ENCODE measurements at regions not wholly inside any gene's neighbourhood (a gene's known extent, or its start where the extent isn't known, plus 50 kb on each side); places are given as distances from the start of the nearest gene placed in this dataset.

GRCh38 chr12:92987362-92987761 lies 58.3 kb upstream of the EEA1 start:
- H3K9me3 ChIP-seq = peaks cover 0 to 4% of the 10 kb centered on the region in 2 donors
- no peak for DNase-seq (ENCODE audit: low spot score in 2 of 2)
- no peak overlapping the region for H3K4me3 ChIP-seq
- H3K27me3 ChIP-seq = no peaks in the 10 kb centered on the region
- intact Hi-C loops (cut with DNase I; ENCODE audit: low total_unique reads) = no loop called here
- peaks cover 0 to 7% of the 10 kb centered on the region in 2 donors for H3K4me1 ChIP-seq
- no peaks in the 10 kb centered on the region for H3K36me3 ChIP-seq
- no peak for TF ChIP-seq POLR2AphosphoS5 (IDR thresholded peaks at IDR 0.05)
- TF ChIP-seq CTCF (IDR thresholded peaks at IDR 0.05) = peak; percentile 48 to 78 (median 73)
- no peak for TF ChIP-seq POLR2A (IDR thresholded peaks at IDR 0.05)
- peak overlapping the region; percentile 8 to 18 for H3K27ac ChIP-seq

- no peak for TF ChIP-seq POLR2AphosphoS5 (IDR thresholded peaks at IDR 0.05)
- TF ChIP-seq CTCF (IDR thresholded peaks at IDR 0.05) = no peak
- intact Hi-C loops (cut with DNase I; ENCODE audit: low total_unique reads) = no loop called here
- peak overlapping the region; percentile 8 to 18 for H3K27ac ChIP-seq
- DNase-seq (ENCODE audit: low spot score in 2 of 2) = no peak
- no peaks in the 10 kb centered on the region for H3K27me3 ChIP-seq
- H3K4me1 ChIP-seq = peaks cover 0 to 7% of the 10 kb centered on the region in 2 donors
- H3K9me3 ChIP-seq = peaks cover 0 to 4% of the 10 kb centered on the region in 2 donors
- H3K4me3 ChIP-seq = no peak overlapping the region
- no peaks in the 10 kb centered on the region for H3K36me3 ChIP-seq
Observed at GRCh38 chr12:92987846-92988621, 58.9 kb upstream of the EEA1 start.

GRCh38 chr12:92988622-92989130 lies 59.6 kb upstream of the EEA1 start:
- Histone ChIP-seq H3K27me3 (no peaks in the 10 kb centered on the region), H3K36me3 (no peaks in the 10 kb centered on the region), H3K4me3 (no peak overlapping the region), H3K27ac (no peak overlapping the region), H3K4me1 (peaks cover 0 to 7% of the 10 kb centered on the region in 2 donors), H3K9me3 (no peaks in the 10 kb centered on the region)
- TF ChIP-seq POLR2A (IDR thresholded peaks at IDR 0.05) (no peak), CTCF (IDR thresholded peaks at IDR 0.05) (no peak), POLR2AphosphoS5 (IDR thresholded peaks at IDR 0.05) (no peak)
- intact Hi-C loops (cut with DNase I; ENCODE audit: low total_unique reads) = no loop called here
- no peak for DNase-seq (ENCODE audit: low spot score in 2 of 2)

GRCh38 chr12:92989715-92990484 lies 60.8 kb upstream of the EEA1 start:
- Histone ChIP-seq H3K27me3 (no peaks in the 10 kb centered on the region), H3K4me1 (peaks cover 0 to 7% of the 10 kb centered on the region in 2 donors), H3K36me3 (no peaks in the 10 kb centered on the region), H3K9me3 (no peaks in the 10 kb centered on the region), H3K4me3 (no peak overlapping the region), H3K27ac (no peak overlapping the region)
- TF ChIP-seq POLR2AphosphoS5 (IDR thresholded peaks at IDR 0.05) = no peak
- no peak for TF ChIP-seq CTCF (IDR thresholded peaks at IDR 0.05)
- TF ChIP-seq POLR2A (IDR thresholded peaks at IDR 0.05) = no peak
- no peak for DNase-seq (ENCODE audit: low spot score in 2 of 2)
- intact Hi-C loops (cut with DNase I; ENCODE audit: low total_unique reads) = no loop called here

GRCh38 chr12:92991134-92991533 lies 62.0 kb upstream of the EEA1 start:
- Histone ChIP-seq H3K4me3 (no peak overlapping the region), H3K27ac (no peak overlapping the region), H3K36me3 (no peaks in the 10 kb centered on the region), H3K9me3 (no peaks in the 10 kb centered on the region), H3K27me3 (no peaks in the 10 kb centered on the region), H3K4me1 (peaks cover 0 to 7% of the 10 kb centered on the region in 2 donors)
- TF ChIP-seq POLR2AphosphoS5 (IDR thresholded peaks at IDR 0.05) (no peak), POLR2A (IDR thresholded peaks at IDR 0.05) (no peak), CTCF (IDR thresholded peaks at IDR 0.05) (no peak)
- no peak for DNase-seq (ENCODE audit: low spot score in 2 of 2)
- intact Hi-C loops (cut with DNase I; ENCODE audit: low total_unique reads) = no loop called here

Measured in breast epithelium (tissue), 4 donors.